T-cell (primary cell): ENCODE measurements at regions not wholly inside any gene's neighbourhood (a gene's known extent, or its start where the extent isn't known, plus 50 kb on each side); places are given as distances from the start of the nearest gene placed in this dataset.
"Not testable (repeated sequence)": the region's sequence is repeated elsewhere in the genome, so short reads cannot be mapped to it uniquely, and the experiment has no call there.

Experiments
- ATAC-seq, 4 experiments: fragments of 200-7000 bp in 3 of 4; fragments of 150-1000 bp in 1 of 4; cut with Tn5 transposase; replicated peaks in 1 of 4; 1 replicate in 3 of 4; 2 replicates in 1 of 4; pipeline ENCODE4 v1.10.0; 2021; ENCODE audit warnings: moderate library complexity in 3 of 4, mild to moderate bottlenecking in 2 of 4, moderate number of reproducible peaks in 1 of 4
- CTCF ChIA-PET, 2 donors: fragments of 300-600 bp; sonication (Branson Sonifier 250); formaldehyde crosslinking; loops; one replicate each; lab custom pipeline; 2022; ENCODE audit warnings: antibody characterized with exemption in 2 of 2; lab: Charles Lee
- POLR2A ChIA-PET, 2 donors: fragments of 300-600 bp; sonication (Branson Sonifier 250); formaldehyde crosslinking; loops; one replicate each; lab custom pipeline; 2022; ENCODE audit warnings: antibody characterized with exemption in 2 of 2; lab: Charles Lee
- DNase-seq, 35 experiments: peaks; one replicate each; pipeline versions ENCODE4 v3.0.0 to v3.0.0-alpha.2; 2013 to 2023
- H3K27ac ChIP-seq: one replicate; pipeline ENCODE4 v1.5.1; 2013; ENCODE audit warnings: low read length
- H3K27me3 ChIP-seq, 2 experiments: replicated peaks in 1 of 2; 1 replicate in 1 of 2; 2 replicates in 1 of 2; pipeline versions ENCODE4 v1.6.1 to v1.7.0; 2013; ENCODE audit warnings: low read length in 1 of 2, mixed read lengths in 1 of 2; ENCODE audit not compliant: control insufficient read depth in 2 of 2, insufficient read depth in 2 of 2; ENCODE audit errors: extremely low read depth in 1 of 2
- H3K36me3 ChIP-seq, 2 donors: 1 replicate in 1 of 2; 2 replicates in 1 of 2; pipeline versions ENCODE4 v1.6.1 to v1.7.0; 2013; ENCODE audit warnings: low read length in 1 of 2; ENCODE audit not compliant: control insufficient read depth in 2 of 2, insufficient read depth in 1 of 2; ENCODE audit errors: extremely low read depth in 1 of 2
- H3K4me1 ChIP-seq, 2 experiments: 1 replicate in 1 of 2; 2 replicates in 1 of 2; pipeline versions ENCODE4 v1.6.1 to v1.7.0; 2013; ENCODE audit warnings: low read length in 2 of 2, mixed read lengths in 1 of 2; ENCODE audit not compliant: insufficient read depth in 2 of 2, control insufficient read depth in 1 of 2; ENCODE audit errors: extremely low read depth in 1 of 2
- H3K4me3 ChIP-seq, 2 donors: 1 replicate in 1 of 2; 2 replicates in 1 of 2; pipeline versions ENCODE4 v1.5.1 to v1.7.0; 2013; ENCODE audit warnings: mild to moderate bottlenecking in 2 of 2, low read length in 1 of 2, moderate library complexity in 1 of 2; ENCODE audit not compliant: control insufficient read depth in 1 of 2; ENCODE audit errors: extremely low read depth in 1 of 2
- H3K9me3 ChIP-seq: 2 replicates; pipeline ENCODE4 v1.7.0; 2013
- H3K27ac Mint-ChIP-seq, 2 donors: one replicate each; pipeline ENCODE4 v1.8.0; 2020 to 2021; ENCODE audit warnings: mild to moderate bottlenecking in 2 of 2, mixed read lengths in 2 of 2
- H3K27me3 Mint-ChIP-seq, 2 donors: one replicate each; pipeline ENCODE4 v1.8.0; 2021 to 2022; ENCODE audit warnings: mixed read lengths in 2 of 2
- H3K36me3 Mint-ChIP-seq: one replicate; pipeline ENCODE4 v1.8.0; 2021; ENCODE audit warnings: mixed read lengths
- H3K4me1 Mint-ChIP-seq, 3 donors: one replicate each; pipeline ENCODE4 v1.8.0; 2020 to 2022; ENCODE audit warnings: mixed read lengths in 3 of 3, mild to moderate bottlenecking in 1 of 3
- H3K4me3 Mint-ChIP-seq, 3 donors: one replicate each; pipeline ENCODE4 v1.8.0; 2020 to 2022; ENCODE audit warnings: mild to moderate bottlenecking in 3 of 3, mixed read lengths in 3 of 3, moderate library complexity in 3 of 3
- H3K9me3 Mint-ChIP-seq, 3 donors: one replicate each; pipeline ENCODE4 v1.8.0; 2020 to 2022; ENCODE audit warnings: mixed read lengths in 3 of 3
- WGBS: methylation state at CpG from one replicate; pipeline ENCODE4 v1.1.5; 2013; ENCODE audit warnings: missing lambda C conversion rate; ENCODE audit not compliant: insufficient coverage; 5-methylcytosine and 5-hydroxymethylcytosine counted together

DNA sequence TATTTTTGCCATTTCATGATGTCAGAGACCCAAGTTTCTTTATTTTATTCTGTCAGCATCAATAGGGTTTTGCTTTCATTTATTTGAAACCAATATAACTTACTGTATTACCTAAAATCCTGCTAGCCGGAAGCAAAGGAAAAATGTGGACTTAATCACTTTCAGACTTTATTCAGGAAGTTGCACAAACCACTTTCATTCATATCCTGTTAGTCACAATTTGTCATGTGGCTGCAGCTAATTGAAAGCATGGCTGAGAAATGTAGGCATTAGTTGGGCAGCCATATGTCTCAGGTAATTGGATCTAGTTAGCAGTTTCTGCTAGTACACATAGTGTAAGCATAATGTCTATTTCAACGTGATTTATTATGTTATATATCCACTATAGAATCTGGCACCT, 462.3 kb upstream of the SGO1 start:
- no peak overlapping the region for H3K27ac Mint-ChIP-seq
- H3K9me3 ChIP-seq = no peaks in the 10 kb centered on the region
- H3K4me3 ChIP-seq = no peak overlapping the region
- POLR2A ChIA-PET = no interaction called here
- CTCF ChIA-PET = no interaction called here
- H3K27me3 ChIP-seq = no peaks in the 10 kb centered on the region
- no CpG with 5 or more reads among the region's 2 CpGs for WGBS
- H3K36me3 Mint-ChIP-seq = no peaks in the 10 kb centered on the region
- H3K4me1 ChIP-seq = no peaks in the 10 kb centered on the region
- H3K9me3 Mint-ChIP-seq = peaks cover 11 to 33% (median 12%) of the 10 kb centered on the region in 3 donors
- no peak overlapping the region for H3K4me3 Mint-ChIP-seq
- H3K27ac ChIP-seq = no peak overlapping the region
- H3K4me1 Mint-ChIP-seq = no peaks in the 10 kb centered on the region
- no peaks in the 10 kb centered on the region for H3K36me3 ChIP-seq
- ATAC-seq (no peak), DNase-seq (no peak)
- H3K27me3 Mint-ChIP-seq = no peaks in the 10 kb centered on the region

- no peaks in the 10 kb centered on the region for H3K27me3 Mint-ChIP-seq
- ChIA-PET POLR2A (no interaction called here), CTCF (no interaction called here)
- WGBS = no CpG with 5 or more reads among the region's 1 CpG
- H3K9me3 Mint-ChIP-seq = peaks cover 11 to 29% (median 12%) of the 10 kb centered on the region in 3 donors
- DNase-seq (no peak), ATAC-seq (no peak)
- no peaks in the 10 kb centered on the region for H3K9me3 ChIP-seq
- H3K27ac ChIP-seq = no peak overlapping the region
- no peak overlapping the region for H3K4me3 ChIP-seq
- H3K4me1 ChIP-seq = no peaks in the 10 kb centered on the region
- no peaks in the 10 kb centered on the region for H3K4me1 Mint-ChIP-seq
- H3K36me3 Mint-ChIP-seq = no peaks in the 10 kb centered on the region
- no peaks in the 10 kb centered on the region for H3K27me3 ChIP-seq
- H3K27ac Mint-ChIP-seq = no peak overlapping the region
- no peaks in the 10 kb centered on the region for H3K36me3 ChIP-seq
- no peak overlapping the region for H3K4me3 Mint-ChIP-seq
These were observed 460.4 kb upstream of the SGO1 start for GRCh38 chr3:20646425-20646824.

GRCh38 chr3:20645340-20645739, 459.3 kb upstream of the SGO1 start:
- Histone ChIP-seq H3K4me3 (no peak overlapping the region), H3K9me3 (no peaks in the 10 kb centered on the region), H3K27me3 (no peaks in the 10 kb centered on the region), H3K27ac (no peak overlapping the region), H3K36me3 (no peaks in the 10 kb centered on the region), H3K4me1 (no peaks in the 10 kb centered on the region)
- ATAC-seq (no peak), DNase-seq (no peak)
- no peak overlapping the region for H3K4me3 Mint-ChIP-seq
- no peak overlapping the region for H3K27ac Mint-ChIP-seq
- CTCF ChIA-PET = no interaction called here
- no peaks in the 10 kb centered on the region for H3K27me3 Mint-ChIP-seq
- POLR2A ChIA-PET = no interaction called here
- WGBS = no CpG with 5 or more reads among the region's 3 CpGs
- no peaks in the 10 kb centered on the region for H3K36me3 Mint-ChIP-seq
- peaks cover 11 to 29% (median 12%) of the 10 kb centered on the region in 3 donors for H3K9me3 Mint-ChIP-seq
- no peaks in the 10 kb centered on the region for H3K4me1 Mint-ChIP-seq

DNA sequence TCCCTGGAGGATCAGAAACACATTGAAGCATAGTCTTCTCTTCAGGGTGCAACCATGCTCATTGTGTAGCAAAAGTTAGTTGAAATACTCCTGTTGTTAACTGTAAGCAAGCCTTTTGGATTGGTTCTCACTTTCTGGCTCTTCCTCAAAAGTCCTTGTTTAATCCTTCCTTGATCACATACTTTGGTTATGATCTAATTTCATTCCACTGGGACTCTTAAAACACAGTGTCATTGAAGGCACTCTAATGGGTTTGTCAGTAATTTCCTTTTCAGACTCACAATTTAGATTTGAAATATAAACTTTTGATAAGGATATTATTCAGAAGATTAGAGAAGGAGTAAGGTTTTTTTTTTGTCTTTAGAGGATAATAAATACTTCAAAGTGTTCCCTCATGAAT, 451.7 kb upstream of the SGO1 start:
- no peaks in the 10 kb centered on the region for H3K36me3 ChIP-seq
- DNase-seq = no peak
- Mint-ChIP-seq H3K36me3 (no peaks in the 10 kb centered on the region), H3K4me1 (no peaks in the 10 kb centered on the region), H3K4me3 (no peak overlapping the region), H3K27ac (no peak overlapping the region), H3K9me3 (peaks cover 5 to 19% (median 5%) of the 10 kb centered on the region in 3 donors), H3K27me3 (no peaks in the 10 kb centered on the region)
- H3K27ac ChIP-seq = no peak overlapping the region
- H3K4me1 ChIP-seq = no peaks in the 10 kb centered on the region
- ChIA-PET POLR2A (no interaction called here), CTCF (interaction anchor here in 1 of 2 donors (0.5 kb wide), 1 partner anchor 1168 kb away, joined by 3 read pairs; no protein-coding TSS in a partner anchor)
- no peak for ATAC-seq
- no peaks in the 10 kb centered on the region for H3K9me3 ChIP-seq
- H3K4me3 ChIP-seq = no peak overlapping the region
- no peaks in the 10 kb centered on the region for H3K27me3 ChIP-seq

GRCh38 chr3:20622304-20622703, 436.3 kb upstream of the SGO1 start:
- ATAC-seq = no peak
- H3K9me3 ChIP-seq = no peaks in the 10 kb centered on the region
- no peak overlapping the region for H3K27ac ChIP-seq
- ChIA-PET POLR2A (no interaction called here), CTCF (no interaction called here)
- no peaks in the 10 kb centered on the region for H3K4me1 ChIP-seq
- Mint-ChIP-seq H3K27ac (no peak overlapping the region), H3K4me3 (no peak overlapping the region), H3K4me1 (no peaks in the 10 kb centered on the region), H3K27me3 (no peaks in the 10 kb centered on the region), H3K36me3 (no peaks in the 10 kb centered on the region), H3K9me3 (peaks cover 18 to 48% (median 44%) of the 10 kb centered on the region in 3 donors)
- WGBS = 88% methylated on average over 3 of the region's 6 CpGs
- no peaks in the 10 kb centered on the region for H3K36me3 ChIP-seq
- H3K27me3 ChIP-seq = no peaks in the 10 kb centered on the region
- no peak for DNase-seq
- no peak overlapping the region for H3K4me3 ChIP-seq

- POLR2A ChIA-PET, H3K36me3 Mint-ChIP-seq, H3K4me1 ChIP-seq, DNase-seq, CTCF ChIA-PET, H3K27ac Mint-ChIP-seq, ATAC-seq, H3K9me3 ChIP-seq, H3K4me3 ChIP-seq, H3K36me3 ChIP-seq, H3K27ac ChIP-seq, H3K27me3 ChIP-seq, H3K4me1 Mint-ChIP-seq, H3K4me3 Mint-ChIP-seq, H3K27me3 Mint-ChIP-seq: not testable (repeated sequence)
- peaks cover 19 to 46% (median 45%) of the 10 kb centered on the region in 3 donors for H3K9me3 Mint-ChIP-seq
- WGBS = 17% methylated on average over 1 of the region's 3 CpGs
These were observed 432.6 kb upstream of the SGO1 start for GRCh38 chr3:20618621-20619020.

GRCh38 chr3:20618181-20618580, 432.2 kb upstream of the SGO1 start:
- POLR2A ChIA-PET, H3K27ac Mint-ChIP-seq, ATAC-seq, H3K4me3 ChIP-seq, H3K36me3 ChIP-seq, H3K4me3 Mint-ChIP-seq, H3K4me1 ChIP-seq, H3K27ac ChIP-seq, H3K36me3 Mint-ChIP-seq, H3K27me3 ChIP-seq, H3K4me1 Mint-ChIP-seq, H3K27me3 Mint-ChIP-seq, CTCF ChIA-PET, H3K9me3 ChIP-seq, DNase-seq: not testable (repeated sequence)
- peaks cover 21 to 48% (median 46%) of the 10 kb centered on the region in 3 donors for H3K9me3 Mint-ChIP-seq
- WGBS = 76% methylated on average over 2 of the region's 7 CpGs
